SK-N-SH (cell line): ENCODE measurements at regions not wholly inside any gene's neighbourhood (a gene's known extent, or its start where the extent isn't known, plus 50 kb on each side); places are given as distances from the start of the nearest gene placed in this dataset.

ENCODE experiments used
- CTCF ChIA-PET: fragments of 300-600, 350-600 bp; formaldehyde crosslinking; extraction: SDS; loops from one replicate; lab custom pipeline; 2021; lab: Yijun Ruan, JAX
- POLR2A ChIA-PET: fragments of 350-600 bp; sonication (Branson Sonifier 250); formaldehyde crosslinking; extraction: SDS; loops from one replicate; lab custom pipeline; 2020; ENCODE audit warnings: antibody characterized with exemption, inconsistent platforms; lab: Yijun Ruan, JAX
- DNase-seq: peaks from one replicate; pipeline ENCODE4 v3.0.0; 2012
- H2AFZ ChIP-seq: fragments of 200-600 bp; sonication (generic); 2 replicates; pipeline ENCODE4 v1.8.1; 2016; ENCODE audit warnings: antibody characterized with exemption, mild to moderate bottlenecking, low read depth
- H3F3A ChIP-seq: fragments of 200-600 bp; sonication (generic); replicated peaks from 2 replicates; pipeline ENCODE3; 2016; ENCODE audit warnings: antibody characterized with exemption, mild to moderate bottlenecking; ENCODE audit not compliant: insufficient read depth
- H3K27ac ChIP-seq, 2 experiments: fragments of 200-500 bp in 1 of 2; fragments of 200-600 bp in 1 of 2; sonication (Bioruptor generic) in 1 of 2; sonication (generic), shearing (Covaris generic) in 1 of 2; 2 replicates each; pipeline versions ENCODE4 v1.5.1 to v1.6.1; 2014 to 2016; ENCODE audit warnings: low read depth in 2 of 2, inconsistent platforms in 1 of 2, low read length in 1 of 2, mild to moderate bottlenecking in 1 of 2, mixed read lengths in 1 of 2
- H3K27me3 ChIP-seq: fragments of 200-600 bp; sonication (generic), shearing (Covaris generic); 2 replicates; pipeline ENCODE4 v1.6.1; 2016; ENCODE audit warnings: mixed run types; ENCODE audit not compliant: insufficient read depth
- H3K36me3 ChIP-seq, 2 experiments: fragments of 200-500 bp in 1 of 2; fragments of 200-600 bp in 1 of 2; sonication (Bioruptor generic) in 1 of 2; sonication (generic) in 1 of 2; replicated peaks in 1 of 2; 2 replicates each; pipeline versions ENCODE3 to v1.5.1; 2014 to 2016; ENCODE audit warnings: low read length in 1 of 2, mild to moderate bottlenecking in 1 of 2; ENCODE audit not compliant: insufficient read depth in 2 of 2, control insufficient read depth in 1 of 2
- H3K4me1 ChIP-seq, 2 experiments: fragments of 200-500 bp in 1 of 2; fragments of 200-600 bp in 1 of 2; sonication (Bioruptor generic) in 1 of 2; sonication (generic), shearing (Covaris generic) in 1 of 2; 2 replicates each; pipeline versions ENCODE4 v1.5.1 to v1.6.1; 2014 to 2016; ENCODE audit warnings: low read depth in 1 of 2, low read length in 1 of 2, mixed run types in 1 of 2; ENCODE audit not compliant: insufficient read depth in 2 of 2, control insufficient read depth in 1 of 2
- H3K4me2 ChIP-seq: fragments of 200-600 bp; sonication (generic), shearing (Covaris generic); 2 replicates; pipeline ENCODE4 v1.6.1; 2017; ENCODE audit warnings: mixed run types
- H3K4me3 ChIP-seq, 2 experiments: fragments of 200-500 bp in 1 of 2; fragments of 200-600 bp in 1 of 2; sonication (Bioruptor generic) in 1 of 2; sonication (generic), shearing (Covaris generic) in 1 of 2; 2 replicates each; pipeline versions ENCODE4 v1.5.1 to v1.8.1; 2014 to 2016; ENCODE audit warnings: low read depth in 2 of 2, inconsistent platforms in 1 of 2, low read length in 1 of 2, mild to moderate bottlenecking in 1 of 2, mixed read lengths in 1 of 2, moderate library complexity in 1 of 2
- H3K79me2 ChIP-seq: fragments of 200-600 bp; sonication (generic); 2 replicates; pipeline ENCODE4 v1.8.1; 2017; ENCODE audit warnings: mild to moderate bottlenecking; ENCODE audit not compliant: insufficient read depth
- H3K9ac ChIP-seq: fragments of 200-600 bp; sonication (generic); 2 replicates; pipeline ENCODE4 v1.6.1; 2017; ENCODE audit warnings: mixed run types
- H3K9me2 ChIP-seq: fragments of 200-600 bp; sonication (generic); 2 replicates; pipeline ENCODE4 v1.6.1; 2017; ENCODE audit warnings: mixed run types
- H3K9me3 ChIP-seq: fragments of 200-600 bp; sonication (generic); 2 replicates; pipeline ENCODE4 v1.6.1; 2017; ENCODE audit warnings: mixed run types, mild to moderate bottlenecking, moderate library complexity
- H4K20me1 ChIP-seq: fragments of 200-600 bp; sonication (generic); 2 replicates; pipeline ENCODE4 v1.6.1; 2017; ENCODE audit warnings: mild to moderate bottlenecking, mixed run types; ENCODE audit not compliant: insufficient read depth
- CHD2 ChIP-seq: fragments of 150-350 bp; IDR thresholded peaks from 2 replicates; pipeline ENCODE4 v1.6.1; 2018; ENCODE audit warnings: low read length; ENCODE audit not compliant: partially characterized antibody
- FOSL2 ChIP-seq: IDR thresholded peaks from 2 replicates; pipeline ENCODE4 v1.4.0; 2012; ENCODE audit warnings: low read depth, mild to moderate bottlenecking, moderate library complexity, borderline replicate concordance
- FOXJ3 ChIP-seq: sonication (generic); formaldehyde crosslinking; IDR thresholded peaks from 2 replicates; pipeline ENCODE4 v1.5.1; 2020; ENCODE audit warnings: mild to moderate bottlenecking, missing genetic modification reagents
- GATA2 ChIP-seq: sonication (generic); formaldehyde crosslinking; IDR thresholded peaks from 2 replicates; pipeline ENCODE4 v1.5.0; 2020; ENCODE audit warnings: mild to moderate bottlenecking, missing genetic modification reagents
- MEF2A ChIP-seq: IDR thresholded peaks from 2 replicates; pipeline ENCODE4 v1.4.0; 2012; ENCODE audit warnings: low read depth, borderline replicate concordance
- POLR2AphosphoS5 ChIP-seq: IDR thresholded peaks from 2 replicates; pipeline ENCODE4 v1.6.1; 2012; ENCODE audit warnings: low read depth, low read length
- RAD21 ChIP-seq: IDR thresholded peaks from 2 replicates; pipeline ENCODE4 v1.6.1; 2012; ENCODE audit warnings: mild to moderate bottlenecking, low read length
- RCOR1 ChIP-seq: fragments of 150-350 bp; IDR thresholded peaks from 2 replicates; pipeline ENCODE4 v1.6.1; 2017; ENCODE audit warnings: antibody characterized with exemption, low read length
- SIN3A ChIP-seq: IDR thresholded peaks from 2 replicates; pipeline ENCODE4 v1.6.1; 2012; ENCODE audit warnings: low read depth, mild to moderate bottlenecking, low read length, moderate library complexity, borderline replicate concordance
- SMC3 ChIP-seq: IDR thresholded peaks from 2 replicates; pipeline ENCODE4 v1.6.1; 2012; ENCODE audit warnings: low read depth, low read length, improper control_type of control experiment
- TEAD4 ChIP-seq: IDR thresholded peaks from 2 replicates; pipeline ENCODE4 v1.4.0; 2012; ENCODE audit warnings: mild to moderate bottlenecking, borderline replicate concordance; ENCODE audit not compliant: insufficient read depth
- WGBS: methylation state at CpG from one replicate; pipeline ENCODE4 v1.1.6; 2017; ENCODE audit warnings: low lambda C conversion rate; 5-methylcytosine and 5-hydroxymethylcytosine counted together
- TF ChIP-seq, protein P1 (sequence below): IDR thresholded peaks from 2 replicates; pipeline ENCODE4 v1.6.1; 2012; ENCODE audit warnings: mild to moderate bottlenecking, low read depth, low read length, moderate library complexity
- TF ChIP-seq, protein P2 (sequence below): IDR thresholded peaks from 2 replicates; pipeline ENCODE4 v1.4.0; 2012; ENCODE audit warnings: low read depth
- TF ChIP-seq, protein P3 (sequence below): IDR thresholded peaks from 2 replicates; pipeline ENCODE4 v1.4.0; 2012; ENCODE audit warnings: low read depth, borderline replicate concordance

DNA sequence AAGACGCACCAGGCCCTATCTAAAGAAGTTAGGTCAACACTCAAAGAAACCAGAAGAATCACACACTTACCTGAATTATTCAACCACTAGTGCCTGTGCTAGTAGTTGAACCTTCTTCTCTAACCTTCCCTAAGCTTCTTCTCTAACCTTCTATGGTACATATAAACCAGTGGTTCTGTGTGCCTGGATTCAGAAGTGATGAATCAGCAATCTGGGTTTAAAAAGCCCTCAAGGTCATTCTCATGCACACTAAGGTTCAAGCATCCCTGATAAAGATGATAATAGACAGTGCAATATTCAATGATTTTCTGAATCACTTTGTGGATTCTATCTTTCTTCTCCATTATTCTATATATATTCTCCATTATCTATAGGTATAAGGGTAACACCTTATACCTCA, 271.4 kb upstream of the TBX18 start:
- no peak for DNase-seq
- TF ChIP-seq GATA2 (CRISPR knock-in tag): no peak
- TF ChIP-seq, all 33 proteins: peak for 0
- Histone ChIP-seq H3K79me2 (no peaks in the 10 kb centered on the region), H3K9ac (no peak overlapping the region), H3F3A (no peaks in the 10 kb centered on the region), H3K27ac (no peak overlapping the region), H3K9me3 (no peaks in the 10 kb centered on the region; the same call in 1 of the 2 replicates), H3K4me2 (no peak overlapping the region), H3K4me3 (no peak overlapping the region), H3K9me2 (no peaks in the 10 kb centered on the region), H2AFZ (no peak overlapping the region), H3K36me3 (no peaks in the 10 kb centered on the region), H3K4me1 (no peaks in the 10 kb centered on the region), H4K20me1 (no peaks in the 10 kb centered on the region), H3K27me3 (no peaks in the 10 kb centered on the region)
- 29% methylated on average over 1 of the region's 1 CpG for WGBS
- POLR2A ChIA-PET: no interaction called here
- CTCF ChIA-PET: interaction anchor here (0.6 kb wide), 1 partner anchor 350 kb away, joined by 3 read pairs; no protein-coding TSS in a partner anchor

DNA sequence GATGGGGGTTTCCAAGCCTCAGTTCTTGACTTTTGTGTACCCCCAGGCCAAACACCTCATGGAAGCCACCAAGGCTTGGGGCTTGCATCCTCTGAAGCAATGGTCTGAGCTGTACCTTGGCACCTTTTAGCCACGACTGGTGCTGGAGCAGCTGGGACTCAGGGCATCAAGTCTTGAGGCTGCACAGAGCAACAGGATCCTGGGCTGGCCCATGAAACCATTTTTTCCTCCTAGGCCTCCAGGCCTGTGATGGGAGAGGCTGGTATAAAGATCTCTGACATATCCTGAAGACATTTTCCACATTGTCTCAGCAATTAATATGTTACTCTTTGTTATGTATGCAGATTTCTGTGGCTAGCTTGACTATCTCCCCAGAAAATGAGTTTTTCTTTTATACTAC, 269.1 kb upstream of the TBX18 start:
- H3K27ac ChIP-seq: no peak overlapping the region
- no peaks in the 10 kb centered on the region for H3K9me2 ChIP-seq
- DNase-seq: no peak
- no peak overlapping the region for H3K4me3 ChIP-seq
- H3K9me3 ChIP-seq: no peaks in the 10 kb centered on the region
- 0% methylated on average over 1 of the region's 1 CpG for WGBS
- H3K9ac ChIP-seq: no peak overlapping the region
- H3K4me1 ChIP-seq: no peaks in the 10 kb centered on the region
- no peaks in the 10 kb centered on the region for H3F3A ChIP-seq
- H3K36me3 ChIP-seq: no peaks in the 10 kb centered on the region
- TF ChIP-seq, protein P1, sequence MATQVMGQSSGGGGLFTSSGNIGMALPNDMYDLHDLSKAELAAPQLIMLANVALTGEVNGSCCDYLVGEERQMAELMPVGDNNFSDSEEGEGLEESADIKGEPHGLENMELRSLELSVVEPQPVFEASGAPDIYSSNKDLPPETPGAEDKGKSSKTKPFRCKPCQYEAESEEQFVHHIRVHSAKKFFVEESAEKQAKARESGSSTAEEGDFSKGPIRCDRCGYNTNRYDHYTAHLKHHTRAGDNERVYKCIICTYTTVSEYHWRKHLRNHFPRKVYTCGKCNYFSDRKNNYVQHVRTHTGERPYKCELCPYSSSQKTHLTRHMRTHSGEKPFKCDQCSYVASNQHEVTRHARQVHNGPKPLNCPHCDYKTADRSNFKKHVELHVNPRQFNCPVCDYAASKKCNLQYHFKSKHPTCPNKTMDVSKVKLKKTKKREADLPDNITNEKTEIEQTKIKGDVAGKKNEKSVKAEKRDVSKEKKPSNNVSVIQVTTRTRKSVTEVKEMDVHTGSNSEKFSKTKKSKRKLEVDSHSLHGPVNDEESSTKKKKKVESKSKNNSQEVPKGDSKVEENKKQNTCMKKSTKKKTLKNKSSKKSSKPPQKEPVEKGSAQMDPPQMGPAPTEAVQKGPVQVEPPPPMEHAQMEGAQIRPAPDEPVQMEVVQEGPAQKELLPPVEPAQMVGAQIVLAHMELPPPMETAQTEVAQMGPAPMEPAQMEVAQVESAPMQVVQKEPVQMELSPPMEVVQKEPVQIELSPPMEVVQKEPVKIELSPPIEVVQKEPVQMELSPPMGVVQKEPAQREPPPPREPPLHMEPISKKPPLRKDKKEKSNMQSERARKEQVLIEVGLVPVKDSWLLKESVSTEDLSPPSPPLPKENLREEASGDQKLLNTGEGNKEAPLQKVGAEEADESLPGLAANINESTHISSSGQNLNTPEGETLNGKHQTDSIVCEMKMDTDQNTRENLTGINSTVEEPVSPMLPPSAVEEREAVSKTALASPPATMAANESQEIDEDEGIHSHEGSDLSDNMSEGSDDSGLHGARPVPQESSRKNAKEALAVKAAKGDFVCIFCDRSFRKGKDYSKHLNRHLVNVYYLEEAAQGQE: no peak
- TF ChIP-seq RCOR1 (no peak), RAD21 (no peak), SIN3A (no peak), FOXJ3 (CRISPR knock-in tag) (no peak), FOSL2 (no peak)
- TF ChIP-seq, protein P2, sequence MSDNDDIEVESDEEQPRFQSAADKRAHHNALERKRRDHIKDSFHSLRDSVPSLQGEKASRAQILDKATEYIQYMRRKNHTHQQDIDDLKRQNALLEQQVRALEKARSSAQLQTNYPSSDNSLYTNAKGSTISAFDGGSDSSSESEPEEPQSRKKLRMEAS: no peak
- TF ChIP-seq, all 33 proteins: peak for 0
- ChIA-PET POLR2A (no interaction called here), CTCF (no interaction called here)
- Histone ChIP-seq H2AFZ (no peak overlapping the region), H3K4me2 (no peak overlapping the region), H3K79me2 (no peaks in the 10 kb centered on the region), H4K20me1 (no peaks in the 10 kb centered on the region), H3K27me3 (no peaks in the 10 kb centered on the region)

DNA sequence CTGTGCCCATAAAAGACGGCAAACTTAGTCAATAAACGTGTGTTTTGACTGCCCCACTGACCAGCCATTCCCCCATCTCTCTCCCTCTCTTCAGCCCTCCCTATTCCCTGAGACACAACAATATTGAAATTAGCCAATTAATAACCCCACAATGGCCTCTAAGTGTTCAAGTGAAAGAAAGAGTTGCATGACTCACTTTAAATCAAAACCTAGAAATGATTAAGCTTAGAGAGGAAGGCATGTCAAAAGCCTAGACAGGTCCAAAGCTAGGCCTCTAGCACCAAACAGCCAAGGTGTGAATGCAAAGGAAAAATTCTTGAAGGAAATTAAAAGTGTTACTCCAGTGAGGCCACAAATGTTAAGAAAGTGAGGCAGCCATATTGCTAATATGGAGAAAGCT, 261.6 kb upstream of the TBX18 start:
- Histone ChIP-seq H2AFZ (no peak overlapping the region), H3K4me1 (no peaks in the 10 kb centered on the region), H3K9ac (no peak overlapping the region), H3K27me3 (no peaks in the 10 kb centered on the region), H3K9me2 (no peaks in the 10 kb centered on the region), H4K20me1 (no peaks in the 10 kb centered on the region), H3K4me3 (no peak overlapping the region), H3K27ac (no peak overlapping the region), H3K4me2 (no peak overlapping the region), H3K79me2 (no peaks in the 10 kb centered on the region), H3K36me3 (no peaks in the 10 kb centered on the region), H3F3A (no peaks in the 10 kb centered on the region), H3K9me3 (no peaks in the 10 kb centered on the region)
- ChIA-PET CTCF (no interaction called here), POLR2A (no interaction called here)
- no peak for DNase-seq
- WGBS: 6% methylated on average over 2 of the region's 2 CpGs
- TF ChIP-seq MEF2A (no peak), POLR2AphosphoS5 (no peak), SIN3A (no peak), SMC3 (no peak), CHD2 (no peak), GATA2 (CRISPR knock-in tag) (no peak), TEAD4 (no peak)
- TF ChIP-seq, protein P3, sequence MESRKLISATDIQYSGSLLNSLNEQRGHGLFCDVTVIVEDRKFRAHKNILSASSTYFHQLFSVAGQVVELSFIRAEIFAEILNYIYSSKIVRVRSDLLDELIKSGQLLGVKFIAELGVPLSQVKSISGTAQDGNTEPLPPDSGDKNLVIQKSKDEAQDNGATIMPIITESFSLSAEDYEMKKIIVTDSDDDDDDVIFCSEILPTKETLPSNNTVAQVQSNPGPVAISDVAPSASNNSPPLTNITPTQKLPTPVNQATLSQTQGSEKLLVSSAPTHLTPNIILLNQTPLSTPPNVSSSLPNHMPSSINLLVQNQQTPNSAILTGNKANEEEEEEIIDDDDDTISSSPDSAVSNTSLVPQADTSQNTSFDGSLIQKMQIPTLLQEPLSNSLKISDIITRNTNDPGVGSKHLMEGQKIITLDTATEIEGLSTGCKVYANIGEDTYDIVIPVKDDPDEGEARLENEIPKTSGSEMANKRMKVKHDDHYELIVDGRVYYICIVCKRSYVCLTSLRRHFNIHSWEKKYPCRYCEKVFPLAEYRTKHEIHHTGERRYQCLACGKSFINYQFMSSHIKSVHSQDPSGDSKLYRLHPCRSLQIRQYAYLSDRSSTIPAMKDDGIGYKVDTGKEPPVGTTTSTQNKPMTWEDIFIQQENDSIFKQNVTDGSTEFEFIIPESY: no peak
